ENCODE measurements at regions not wholly inside any gene's neighbourhood (a gene's known extent, or its start where the extent isn't known, plus 50 kb on each side); places are given as distances from the start of the nearest gene placed in this dataset.

DNA sequence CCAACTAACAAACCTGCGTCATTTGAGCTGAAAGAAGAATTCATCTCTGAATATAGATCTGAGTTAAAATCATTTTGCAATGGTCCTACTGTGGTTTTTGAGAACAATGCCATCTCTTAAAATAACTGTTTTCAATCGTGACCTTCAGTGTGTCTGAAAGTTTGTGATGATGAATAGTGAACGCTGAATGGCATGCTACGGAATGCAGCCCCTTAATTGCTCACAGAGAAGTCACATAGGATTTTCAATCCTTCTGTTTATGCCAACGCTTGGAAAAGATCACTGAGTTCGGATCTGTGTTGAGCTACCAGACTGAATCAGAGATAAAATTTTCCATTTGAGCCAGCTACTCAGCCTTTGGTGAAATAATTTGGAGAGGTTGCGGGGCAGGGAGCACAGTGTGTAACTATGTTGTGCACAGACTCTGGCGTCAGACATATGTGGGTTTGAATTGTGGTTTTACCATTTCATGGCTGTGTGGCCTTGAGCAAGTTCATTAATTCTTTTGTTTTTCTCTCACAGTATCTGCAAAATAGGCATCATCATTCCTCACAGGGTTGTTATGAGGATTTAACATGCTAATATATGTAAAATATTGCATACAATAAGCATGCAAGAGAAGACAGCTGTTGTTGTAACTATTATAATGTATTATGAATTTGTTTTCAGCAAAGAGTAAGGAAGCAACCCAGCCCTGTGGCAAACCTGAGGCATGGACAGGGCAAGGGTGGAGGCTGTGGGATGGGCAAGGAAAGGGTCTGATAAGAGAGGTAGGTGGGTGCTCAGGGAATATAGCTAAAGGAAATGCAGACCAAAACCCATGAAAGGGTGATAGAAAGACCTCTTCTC lies 679.9 kb downstream of the KCNA4 start:
- FAIRE-seq: no peak
- no peak for TF ChIP-seq POLR2A (IDR thresholded peaks at IDR 0.05; ENCODE audit: low read depth, low read length)
- TF ChIP-seq TAF1 (IDR thresholded peaks at IDR 0.05; ENCODE audit: borderline replicate concordance, low read depth, low read length): no peak
- DNase-seq (ENCODE audit: insufficient read length): no peak

DNA sequence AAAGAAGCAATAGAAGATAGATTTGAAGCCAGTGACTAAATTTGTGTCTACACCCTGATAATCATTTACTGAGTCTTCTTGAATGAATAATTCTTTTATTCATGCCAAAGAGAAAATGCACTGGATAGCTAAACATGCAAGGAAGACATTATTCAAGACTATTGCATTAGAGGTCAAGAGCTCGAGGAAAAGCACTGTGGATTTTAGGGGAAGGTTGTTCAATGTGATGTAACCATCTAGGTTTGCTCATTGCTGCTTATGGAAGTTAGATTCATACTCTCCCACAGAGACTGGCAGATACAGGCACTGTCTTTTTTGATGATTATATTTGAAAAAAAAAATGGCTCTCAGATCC lies 682.1 kb downstream of the KCNA4 start:
- no peak for DNase-seq (ENCODE audit: insufficient read length)
- TF ChIP-seq TAF1 (IDR thresholded peaks at IDR 0.05; ENCODE audit: borderline replicate concordance, low read depth, low read length) (no peak), POLR2A (IDR thresholded peaks at IDR 0.05; ENCODE audit: low read depth, low read length) (no peak), POLR2AphosphoS5 (IDR thresholded peaks at IDR 0.05; ENCODE audit: low read depth, low read length) (no peak)
- no peak for FAIRE-seq

DNA sequence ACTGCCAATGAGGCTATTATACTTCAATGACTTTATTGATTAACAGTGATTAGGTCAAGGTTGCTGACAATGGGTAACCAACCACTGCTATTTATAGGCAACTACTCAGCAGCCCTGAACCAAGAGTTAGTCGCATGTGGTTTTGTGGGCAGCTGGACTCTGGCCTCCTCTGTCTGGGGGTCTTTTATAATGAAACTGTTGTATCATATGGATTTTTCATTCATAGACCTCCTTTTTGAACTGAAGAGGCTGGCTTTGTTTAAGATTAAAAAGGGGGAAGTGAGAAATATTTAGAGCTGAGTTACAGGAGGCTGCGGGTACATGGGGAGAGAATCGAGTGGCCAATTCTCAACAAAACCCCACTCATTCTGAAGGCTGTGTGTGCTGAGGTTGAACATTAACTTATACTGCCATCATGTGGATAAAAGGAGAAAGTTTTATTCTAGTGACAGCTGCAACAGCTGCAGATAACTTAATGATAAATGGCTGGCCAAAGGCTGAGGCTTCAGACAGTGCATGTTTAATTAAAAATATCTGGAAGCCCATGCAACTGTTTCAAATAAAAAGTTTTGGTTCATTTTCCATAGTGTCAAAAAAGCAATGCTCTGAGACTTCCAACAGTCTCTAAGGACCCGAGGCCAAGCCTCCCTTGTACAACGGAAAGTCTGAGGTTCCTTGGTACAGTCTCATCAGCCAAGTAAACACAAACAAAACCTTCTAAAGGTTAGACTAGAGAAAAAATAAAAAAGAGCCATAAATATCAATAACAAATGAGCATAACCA lies 682.6 kb downstream of the KCNA4 start:
- no peak for TF ChIP-seq TAF1 (IDR thresholded peaks at IDR 0.05; ENCODE audit: borderline replicate concordance, low read depth, low read length)
- no peak for TF ChIP-seq POLR2A (IDR thresholded peaks at IDR 0.05; ENCODE audit: low read depth, low read length)
- no peak for TF ChIP-seq POLR2AphosphoS5 (IDR thresholded peaks at IDR 0.05; ENCODE audit: low read depth, low read length)
- no peak for DNase-seq (ENCODE audit: insufficient read length)
- FAIRE-seq: peak; percentile 70

DNA sequence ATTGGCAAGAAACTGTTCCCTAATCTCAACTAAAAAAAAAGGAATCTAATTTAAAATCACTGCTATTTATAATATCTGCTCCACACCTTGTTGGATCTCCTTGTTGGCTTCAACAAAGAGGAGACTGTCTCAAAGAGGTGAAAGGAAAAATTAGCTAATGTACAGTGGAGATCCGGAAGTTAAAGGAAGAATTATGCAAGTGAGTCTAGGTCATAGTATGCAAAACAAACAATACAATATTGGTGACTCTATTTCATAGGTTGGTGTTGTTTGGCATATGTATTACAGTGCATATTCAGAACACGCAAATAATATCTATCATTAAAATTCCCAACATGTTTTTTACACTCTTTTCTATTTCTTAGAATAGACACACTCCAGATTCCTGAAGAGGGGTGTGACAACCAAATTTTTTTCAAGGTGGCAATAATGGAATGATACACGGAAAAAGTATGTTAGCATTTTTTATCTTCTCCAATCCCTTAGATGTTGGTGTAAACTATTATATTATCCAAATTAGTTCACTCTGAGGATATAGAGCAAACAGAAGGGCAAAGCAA lies 685.3 kb downstream of the KCNA4 start:
- DNase-seq (ENCODE audit: insufficient read length): no peak
- TF ChIP-seq POLR2AphosphoS5 (IDR thresholded peaks at IDR 0.05; ENCODE audit: low read depth, low read length) (no peak), TAF1 (IDR thresholded peaks at IDR 0.05; ENCODE audit: borderline replicate concordance, low read depth, low read length) (no peak), POLR2A (IDR thresholded peaks at IDR 0.05; ENCODE audit: low read depth, low read length) (no peak)
- FAIRE-seq: no peak

DNA sequence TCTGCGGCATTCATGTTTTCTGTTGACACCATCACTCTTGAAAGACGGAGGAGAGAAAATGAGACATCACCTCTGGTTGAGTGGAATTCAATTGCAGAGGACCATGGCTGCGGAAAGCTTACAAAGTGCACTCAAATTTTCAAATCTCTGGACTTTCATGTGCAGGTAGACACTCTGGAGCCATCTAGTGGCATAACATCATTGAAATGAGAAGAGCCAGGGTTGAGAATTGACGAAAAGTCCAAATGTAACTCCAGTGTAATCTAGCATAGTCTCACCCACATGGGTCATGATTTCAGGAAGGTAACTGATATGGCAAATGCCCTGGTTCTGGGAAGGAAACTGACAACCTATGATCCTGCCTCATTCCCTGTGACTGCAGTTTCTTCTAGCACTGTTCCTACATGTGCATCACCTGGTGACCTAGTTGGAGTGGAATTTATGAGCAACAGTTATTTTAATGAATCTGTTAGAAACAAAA lies 687.8 kb downstream of the KCNA4 start:
- DNase-seq (ENCODE audit: insufficient read length) (no peak), FAIRE-seq (peak; percentile 42)
- TF ChIP-seq TAF1 (IDR thresholded peaks at IDR 0.05; ENCODE audit: borderline replicate concordance, low read depth, low read length): no peak
- no peak for TF ChIP-seq POLR2A (IDR thresholded peaks at IDR 0.05; ENCODE audit: low read depth, low read length)
- no peak for TF ChIP-seq POLR2AphosphoS5 (IDR thresholded peaks at IDR 0.05; ENCODE audit: low read depth, low read length)

DNA sequence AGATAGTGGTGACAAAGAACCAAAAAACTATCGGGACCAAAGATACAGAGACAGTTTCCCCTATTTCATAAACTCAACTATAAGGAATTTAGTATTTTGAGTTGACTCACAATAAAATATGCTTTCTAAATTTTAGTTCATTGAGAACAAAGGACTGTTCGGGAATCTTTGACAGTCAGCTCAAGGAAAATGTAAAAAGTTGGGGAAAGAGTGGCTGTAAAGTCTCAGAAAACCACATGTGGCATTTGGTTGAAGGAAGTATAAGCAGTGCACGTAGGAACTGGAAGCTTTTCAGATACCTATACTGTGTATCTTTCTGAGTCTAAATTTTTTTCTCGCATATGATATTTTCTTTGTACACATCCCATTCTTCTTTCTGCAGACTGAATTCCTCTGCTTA lies 688.9 kb downstream of the KCNA4 start:
- TF ChIP-seq TAF1 (IDR thresholded peaks at IDR 0.05; ENCODE audit: borderline replicate concordance, low read depth, low read length) (no peak), POLR2AphosphoS5 (IDR thresholded peaks at IDR 0.05; ENCODE audit: low read depth, low read length) (no peak), POLR2A (IDR thresholded peaks at IDR 0.05; ENCODE audit: low read depth, low read length) (no peak)
- DNase-seq (ENCODE audit: insufficient read length) (no peak), FAIRE-seq (no peak)

DNA sequence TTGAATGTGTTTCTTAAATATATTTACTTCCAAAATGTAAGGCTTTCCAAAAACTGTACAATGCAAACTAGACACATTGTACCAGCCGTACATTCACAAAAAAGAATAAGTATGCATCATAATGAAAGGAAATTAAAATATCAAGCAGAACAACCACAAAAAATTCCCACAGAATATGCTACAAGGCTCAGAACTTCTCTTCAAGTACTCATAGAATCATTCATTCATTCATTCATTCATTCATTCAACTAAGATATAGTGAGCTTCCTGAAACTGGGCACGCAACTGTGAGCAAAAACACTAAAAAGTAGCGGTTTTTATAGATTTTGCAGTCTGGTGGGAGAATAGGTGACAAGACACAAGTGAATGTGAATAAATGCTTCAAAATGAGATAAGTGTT lies 690.1 kb downstream of the KCNA4 start:
- no peak for FAIRE-seq
- no peak for DNase-seq (ENCODE audit: insufficient read length)
- no peak for TF ChIP-seq POLR2AphosphoS5 (IDR thresholded peaks at IDR 0.05; ENCODE audit: low read depth, low read length)
- TF ChIP-seq TAF1 (IDR thresholded peaks at IDR 0.05; ENCODE audit: borderline replicate concordance, low read depth, low read length): no peak
- no peak for TF ChIP-seq POLR2A (IDR thresholded peaks at IDR 0.05; ENCODE audit: low read depth, low read length)

DNA sequence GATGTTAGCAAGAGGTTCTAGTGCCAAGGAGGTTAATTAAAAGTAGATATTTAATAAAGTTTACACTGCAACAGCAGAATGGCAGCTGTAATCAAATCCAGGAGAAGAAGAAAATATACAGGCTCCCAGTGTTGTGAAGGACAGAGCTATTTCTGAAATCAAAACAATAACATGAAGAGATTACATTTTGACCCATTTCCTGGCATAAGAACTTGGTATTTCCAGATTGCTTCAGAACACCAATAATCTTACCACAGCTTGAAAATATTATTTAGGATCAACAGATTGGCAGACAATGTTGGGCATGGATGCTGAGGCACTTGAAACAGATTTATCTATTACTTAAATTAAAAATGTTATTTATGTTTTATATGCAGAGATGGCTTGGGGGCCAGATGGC lies 692.5 kb downstream of the KCNA4 start:
- no peak for DNase-seq (ENCODE audit: insufficient read length)
- TF ChIP-seq TAF1 (IDR thresholded peaks at IDR 0.05; ENCODE audit: borderline replicate concordance, low read depth, low read length) (no peak), POLR2AphosphoS5 (IDR thresholded peaks at IDR 0.05; ENCODE audit: low read depth, low read length) (no peak), POLR2A (IDR thresholded peaks at IDR 0.05; ENCODE audit: low read depth, low read length) (no peak)
- FAIRE-seq: no peak

DNA sequence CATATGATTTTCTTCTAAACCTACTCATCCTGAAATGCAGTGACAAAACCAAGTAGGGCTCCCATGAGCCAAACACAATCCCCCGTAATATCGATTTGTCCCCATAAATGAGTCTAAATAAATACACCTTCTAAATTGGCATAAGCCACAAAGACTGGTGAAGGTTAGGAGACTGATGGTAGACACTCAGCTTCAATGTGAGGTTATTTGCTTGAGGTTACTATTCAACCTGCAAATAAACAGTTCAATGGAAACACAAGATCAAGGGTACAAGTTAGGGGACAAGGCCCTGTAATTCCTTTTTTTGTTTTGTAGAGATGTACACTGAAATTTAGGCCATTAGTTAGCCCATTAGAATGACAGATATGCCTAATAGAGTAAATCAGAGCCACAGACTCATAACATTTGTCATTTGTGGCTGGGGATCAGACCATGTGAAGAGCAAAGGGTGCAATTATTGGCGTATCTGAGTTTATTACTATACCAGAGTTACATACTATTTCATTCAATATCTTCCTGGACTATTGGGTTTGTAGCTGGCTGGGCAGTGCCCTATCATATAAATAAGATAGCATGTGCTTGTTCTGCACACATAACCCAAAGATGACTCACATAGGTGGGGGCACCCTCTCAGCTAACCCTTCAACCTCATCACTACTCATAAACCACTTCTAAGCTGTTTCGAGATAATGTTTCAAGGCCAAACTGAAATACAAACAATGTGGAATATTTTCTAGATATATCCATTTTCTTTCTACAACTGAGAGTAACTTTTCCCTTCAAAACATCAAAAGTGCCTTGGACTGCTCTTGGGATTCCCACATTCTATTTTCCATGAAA lies 695.3 kb downstream of the KCNA4 start:
- no peak for FAIRE-seq
- no peak for DNase-seq (ENCODE audit: insufficient read length)
- TF ChIP-seq POLR2A (IDR thresholded peaks at IDR 0.05; ENCODE audit: low read depth, low read length): no peak
- TF ChIP-seq POLR2AphosphoS5 (IDR thresholded peaks at IDR 0.05; ENCODE audit: low read depth, low read length): no peak
- TF ChIP-seq TAF1 (IDR thresholded peaks at IDR 0.05; ENCODE audit: borderline replicate concordance, low read depth, low read length): no peak

DNA sequence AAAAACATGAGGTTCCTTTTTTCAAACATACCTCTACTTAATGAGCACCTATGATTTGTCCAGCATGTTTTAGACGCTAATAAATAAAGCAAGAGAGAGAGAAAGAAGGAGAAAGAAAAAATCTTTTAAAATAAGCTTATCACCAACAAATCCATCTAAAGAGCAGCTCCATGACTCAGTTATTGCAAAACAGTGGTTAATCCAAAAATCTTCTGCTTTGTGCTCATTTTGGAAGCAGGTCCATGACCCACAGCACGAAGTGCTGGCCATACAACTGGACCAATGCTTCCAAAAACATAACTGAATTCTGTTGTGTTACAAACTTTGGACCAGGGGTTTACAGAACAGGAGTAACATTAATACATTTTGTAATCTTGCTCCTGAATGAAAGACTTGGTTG lies 696.6 kb downstream of the KCNA4 start:
- DNase-seq (ENCODE audit: insufficient read length): no peak
- TF ChIP-seq POLR2A (IDR thresholded peaks at IDR 0.05; ENCODE audit: low read depth, low read length) (no peak), TAF1 (IDR thresholded peaks at IDR 0.05; ENCODE audit: borderline replicate concordance, low read depth, low read length) (no peak), POLR2AphosphoS5 (IDR thresholded peaks at IDR 0.05; ENCODE audit: low read depth, low read length) (no peak)
- no peak for FAIRE-seq

DNA sequence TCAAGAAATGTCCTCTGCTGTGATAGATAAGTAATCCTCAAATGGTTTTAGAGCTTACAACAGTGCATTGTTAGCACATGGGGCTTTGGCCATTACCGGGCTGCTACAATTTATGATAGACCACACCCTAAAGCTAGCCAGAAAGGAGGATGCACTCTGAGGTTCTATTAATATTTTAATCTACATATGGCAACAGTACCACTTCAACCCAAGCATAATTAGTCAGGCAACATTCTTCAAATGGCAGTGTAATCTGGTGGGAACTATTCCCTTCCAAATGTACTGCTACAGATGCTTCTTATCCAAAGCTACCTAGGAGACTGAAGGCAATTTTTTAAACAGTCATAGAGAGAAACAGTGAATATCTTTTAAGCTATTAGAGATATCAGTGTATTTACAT lies 697.6 kb downstream of the KCNA4 start:
- no peak for DNase-seq (ENCODE audit: insufficient read length)

More for the DNA sequence above, 697.6 kb downstream of the KCNA4 start:
- TF ChIP-seq POLR2AphosphoS5 (IDR thresholded peaks at IDR 0.05; ENCODE audit: low read depth, low read length): no peak
- TF ChIP-seq TAF1 (IDR thresholded peaks at IDR 0.05; ENCODE audit: borderline replicate concordance, low read depth, low read length): no peak
- TF ChIP-seq POLR2A (IDR thresholded peaks at IDR 0.05; ENCODE audit: low read depth, low read length): no peak
- no peak for FAIRE-seq
